ENCODE measurements at regions not wholly inside any gene's neighbourhood (a gene's known extent, or its start where the extent isn't known, plus 50 kb on each side); places are given as distances from the start of the nearest gene placed in this dataset.

- DNase-seq (ENCODE audit: low read depth, low spot score) (no peak), FAIRE-seq (no peak), ATAC-seq (no peak)
- TF ChIP-seq USF2 (IDR thresholded peaks at IDR 0.05; ENCODE audit: borderline replicate concordance, low read depth, low read length) (no peak), FOXK2 (IDR thresholded peaks at IDR 0.05) (no peak), YBX1 (IDR thresholded peaks at IDR 0.05) (no peak), RELA (IDR thresholded peaks at IDR 0.05; ENCODE audit: borderline replicate concordance, partially characterized antibody) (no peak), ZZZ3 (IDR thresholded peaks at IDR 0.05; ENCODE audit: control insufficient read depth, insufficient read length, low read depth) (no peak), EGR1 (IDR thresholded peaks at IDR 0.05; ENCODE audit: borderline replicate concordance in 1 of 2, low read depth in 2 of 2, low read length in 2 of 2) (no peak), SMARCA5 (IDR thresholded peaks at IDR 0.05) (no peak), ZBTB33 (IDR thresholded peaks at IDR 0.05) (no peak), ATF2 (IDR thresholded peaks at IDR 0.05; ENCODE audit: low read length) (no peak), RAD51 (IDR thresholded peaks at IDR 0.05) (no peak)
- no TSS peak for BruUV-seq (replicated peaks)
- no peaks in the 10 kb centered on the region for H3K9me3 ChIP-seq (replicated peaks; ENCODE audit: control insufficient read depth, insufficient read depth, low read length)
- H3K36me3 ChIP-seq (ENCODE audit: control insufficient read depth in 2 of 2, insufficient read depth in 2 of 2, low read length in 1 of 2) = no peaks in the 10 kb centered on the region
- CTCF ChIA-PET = no interaction called here
- H4K20me1 ChIP-seq (ENCODE audit: control insufficient read depth, insufficient read depth) = no peaks in the 10 kb centered on the region
- no peaks in the 10 kb centered on the region for H3K27me3 ChIP-seq (replicated peaks in 1 of 2; ENCODE audit: control insufficient read depth in 2 of 2, insufficient read depth in 2 of 2, low read length in 1 of 2)
- 0% methylated on average over 3 of the region's 3 CpGs for WGBS (ENCODE audit: insufficient coverage, insufficient replicate concordance, low lambda C conversion rate, missing lambda C conversion rate)
- SMC1A ChIA-PET (ENCODE audit: uncharacterized antibody, unreplicated experiment) = interaction anchor here (1.3 kb wide), 1 partner anchor 13 kb away, joined by 3 read pairs; no protein-coding TSS in a partner anchor
- RAD21 ChIA-PET (ENCODE audit: unreplicated experiment) = no interaction called here
- H3K4me2 ChIP-seq (ENCODE audit: control insufficient read depth, insufficient read depth) = no peak overlapping the region
- in situ Hi-C loops (cut with MboI) = no loop called here
- H2AFZ ChIP-seq (ENCODE audit: control insufficient read depth, low read depth, low read length) = no peak overlapping the region
- POLR2A ChIA-PET = no interaction called here
- H3K4me1 ChIP-seq (ENCODE audit: control insufficient read depth, insufficient read depth, low read length) = no peaks in the 10 kb centered on the region
- intact Hi-C loops (cut with micrococcal nuclease; ENCODE audit: unreplicated experiment) = no loop called here
- no peak overlapping the region for H3K27ac ChIP-seq (ENCODE audit: control insufficient read depth, insufficient read depth)
- H3K9ac ChIP-seq (ENCODE audit: control insufficient read depth, insufficient read depth, low read length) = no peak overlapping the region
- no peak overlapping the region for H3K4me3 ChIP-seq
- H3K79me2 ChIP-seq (ENCODE audit: control insufficient read depth, insufficient read depth, low read length) = no peaks in the 10 kb centered on the region
Measured at GRCh38 chr10:35712486-35712885, 70.4 kb upstream of the FZD8 start.
